HG03135 (cell line): ENCODE measurements at regions not wholly inside any gene's neighbourhood (a gene's known extent, or its start where the extent isn't known, plus 50 kb on each side); places are given as distances from the start of the nearest gene placed in this dataset.

Experiments used
- ATAC-seq: cut with Tn5 transposase; IDR thresholded peaks from one replicate; pipeline ENCODE4 v1.9.1; 2021; ENCODE audit warnings: mild to moderate bottlenecking, moderate library complexity; ENCODE audit not compliant: unreplicated experiment

- no peak for ATAC-seq
Measured at GRCh38 chr11:13062115-13062514, 53.0 kb downstream of the RASSF10 start.

GRCh38 chr11:13064593-13064992 lies 55.5 kb downstream of the RASSF10 start:
- no peak for ATAC-seq

- no peak for ATAC-seq
Measured at GRCh38 chr11:13065200-13065787, 56.2 kb downstream of the RASSF10 start.

GRCh38 chr11:13068211-13068610 lies 59.1 kb downstream of the RASSF10 start:
- no peak for ATAC-seq

GRCh38 chr11:13073119-13073981 lies 64.2 kb downstream of the RASSF10 start:
- no peak for ATAC-seq

GRCh38 chr11:13074714-13075464 lies 65.8 kb downstream of the RASSF10 start:
- no peak for ATAC-seq

GRCh38 chr11:13076961-13077360 lies 67.8 kb downstream of the RASSF10 start:
- no peak for ATAC-seq

GRCh38 chr11:13080861-13081260 lies 71.7 kb downstream of the RASSF10 start:
- ATAC-seq, result no peak

- ATAC-seq, result no peak
Measured at GRCh38 chr11:13082588-13082987, 73.5 kb downstream of the RASSF10 start.

- no peak for ATAC-seq
Measured at GRCh38 chr11:13090228-13090708, 81.2 kb downstream of the RASSF10 start.

GRCh38 chr11:13091373-13091772 lies 82.3 kb downstream of the RASSF10 start:
- ATAC-seq, result no peak

- ATAC-seq, result no peak
Measured at GRCh38 chr11:13091804-13092203, 82.7 kb downstream of the RASSF10 start.

- no peak for ATAC-seq
Measured at GRCh38 chr11:13094930-13095687, 86.0 kb downstream of the RASSF10 start.

GRCh38 chr11:13098063-13098462 lies 88.9 kb downstream of the RASSF10 start:
- ATAC-seq, result no peak

GRCh38 chr11:13098616-13099289 lies 89.6 kb downstream of the RASSF10 start:
- no peak for ATAC-seq

GRCh38 chr11:13101644-13102512 lies 92.8 kb downstream of the RASSF10 start:
- peak; percentile 45 for ATAC-seq

GRCh38 chr11:13102513-13102840 lies 93.4 kb downstream of the RASSF10 start:
- ATAC-seq, result peak; percentile 26

GRCh38 chr11:13102865-13103539 lies 93.9 kb downstream of the RASSF10 start:
- ATAC-seq, result no peak
